Heart left ventricle (tissue), 13 donors: ENCODE measurements at regions not wholly inside any gene's neighbourhood (a gene's known extent, or its start where the extent isn't known, plus 50 kb on each side); places are given as distances from the start of the nearest gene placed in this dataset.

Experiments used
- CTCF ChIP-seq, 12 donors: fragments of 200-600 bp; sonication (generic) in 4 of 12; IDR thresholded peaks; one replicate each; pipeline versions ENCODE4 v1.5.0 to v1.8.0; 2018 to 2022; ENCODE audit warnings: antibody characterized with exemption in 12 of 12, mild to moderate bottlenecking in 5 of 12
- POLR2A ChIP-seq, 2 donors: fragments of 450-650 bp; IDR thresholded peaks; one replicate each; pipeline ENCODE4 v1.6.1; 2017; ENCODE audit warnings: antibody characterized with exemption in 2 of 2, mild to moderate bottlenecking in 2 of 2, moderate library complexity in 2 of 2
- donor health status: ischemic (EF 13 %, LVEDD 7.1; RV severe dilation, severe dysfunction).
- donor health status: DM: no; HTN: yes; CAD: no.
- donor health status: DM: no; HTN: no; CAD: no.
- donor health status: ischemic (EF 25% LVEDD 6.9; RV normal size, moderate dysfunction).
- donor health status: ischemic (EF 25% LVEDD 5.7; RV mildly dilated, moderate dysfunction).
- donor health status: ischemic (EF 35%, LVEDD 5.7; RV mildly dilated, moderate dysfunction).
- donor health status: nonischemic (EF 11% LVEDD 7.7; RV severe dilation, severe dysfunction).
- donor health status: DM: yes; HTN: yes; CAD: no.
- donor health status: PGD.
- donor health status: ischemic (EF 29% LVEDD 5.4; RV normal size, mild dysfunction).
- donor health status: nonischemic (EF 23%, LVEDD 6.1; RV moderate dilation, normal function).

GRCh38 chr6:145023116-145023726 is 712.1 kb downstream of the EPM2A start:
- TF ChIP-seq POLR2A (IDR thresholded peaks at IDR 0.05) (no peak), CTCF (IDR thresholded peaks at IDR 0.05) (no peak)
